ENCODE measurements at regions not wholly inside any gene's neighbourhood (a gene's known extent, or its start where the extent isn't known, plus 50 kb on each side); places are given as distances from the start of the nearest gene placed in this dataset.

- TF ChIP-seq CTCF (IDR thresholded peaks at IDR 0.05; ENCODE audit: low read depth, low read length, poor library complexity, severe bottlenecking) (no peak), EZH2phosphoT487 (IDR thresholded peaks at IDR 0.05; ENCODE audit: borderline replicate concordance, low read length) (no peak)
These were observed 415.9 kb upstream of the PROX1 start for GRCh38 chr1:213571843-213572242.
